Neuronal stem cell (in vitro differentiated cells): ENCODE measurements at regions not wholly inside any gene's neighbourhood (a gene's known extent, or its start where the extent isn't known, plus 50 kb on each side); places are given as distances from the start of the nearest gene placed in this dataset.
"Not testable (repeated sequence)": the region's sequence is repeated elsewhere in the genome, so short reads cannot be mapped to it uniquely, and the experiment has no call there.

Source experiments
- DNase-seq: peaks from one replicate; pipeline ENCODE4 v3.0.0-alpha.2; 2013; ENCODE audit warnings: low spot score
- H2AFZ ChIP-seq: one replicate; pipeline ENCODE4 v1.6.1; 2013; ENCODE audit warnings: mild to moderate bottlenecking, low read length, inconsistent platforms
- H2AK5ac ChIP-seq: 2 replicates; pipeline ENCODE4 v1.6.1; 2013; ENCODE audit warnings: low read depth, mild to moderate bottlenecking, inconsistent platforms, low read length, moderate library complexity, mixed read lengths
- H2BK120ac ChIP-seq: 2 replicates; pipeline ENCODE4 v1.6.1; 2013; ENCODE audit warnings: low read depth, mild to moderate bottlenecking, inconsistent platforms, low read length, moderate library complexity, mixed read lengths
- H2BK12ac ChIP-seq: one replicate; pipeline ENCODE4 v1.6.1; 2013; ENCODE audit warnings: low read length, inconsistent platforms
- H2BK15ac ChIP-seq: 2 replicates; pipeline ENCODE4 v1.6.1; 2013; ENCODE audit warnings: mild to moderate bottlenecking, low read length, inconsistent platforms, mixed read lengths
- H2BK5ac ChIP-seq: one replicate; pipeline ENCODE4 v1.6.1; 2013; ENCODE audit warnings: inconsistent platforms, mild to moderate bottlenecking, low read length, moderate library complexity
- H3K14ac ChIP-seq: one replicate; pipeline ENCODE4 v1.6.1; 2013; ENCODE audit warnings: low read length, inconsistent platforms
- H3K18ac ChIP-seq: 2 replicates; pipeline ENCODE4 v1.6.1; 2013; ENCODE audit warnings: low read length, inconsistent platforms
- H3K23ac ChIP-seq: 2 replicates; pipeline ENCODE4 v1.6.1; 2013; ENCODE audit warnings: low read depth, mild to moderate bottlenecking, mixed read lengths, low read length, inconsistent platforms; ENCODE audit not compliant: poor library complexity
- H3K27ac ChIP-seq: replicated peaks from 3 replicates; pipeline ENCODE4 v1.5.1; 2013; ENCODE audit warnings: low read length, inconsistent platforms
- H3K27me3 ChIP-seq, 3 experiments: 2 replicates each; pipeline ENCODE4 v1.6.1; 2013; ENCODE audit warnings: low read length in 3 of 3, mild to moderate bottlenecking in 2 of 3, inconsistent platforms in 1 of 3, low read depth in 1 of 3, mixed read lengths in 1 of 3, moderate library complexity in 1 of 3; ENCODE audit not compliant: control insufficient read depth in 3 of 3, insufficient read depth in 3 of 3
- H3K36me3 ChIP-seq, 2 donors: replicated peaks in 1 of 2; 2 replicates each; pipeline ENCODE4 v1.6.1; 2013; ENCODE audit warnings: low read length in 2 of 2; ENCODE audit not compliant: control insufficient read depth in 2 of 2, insufficient read depth in 2 of 2
- H3K4ac ChIP-seq: 2 replicates; pipeline ENCODE4 v1.6.1; 2013; ENCODE audit warnings: inconsistent platforms, mild to moderate bottlenecking, low read length, moderate library complexity
- H3K4me1 ChIP-seq, 2 donors: 1 replicate in 1 of 2; 2 replicates in 1 of 2; pipeline ENCODE4 v1.6.1; 2013; ENCODE audit warnings: low read length in 2 of 2, low read depth in 1 of 2; ENCODE audit not compliant: control insufficient read depth in 2 of 2, insufficient read depth in 1 of 2
- H3K4me2 ChIP-seq: one replicate; pipeline ENCODE4 v1.6.1; 2013; ENCODE audit warnings: mild to moderate bottlenecking, low read length, inconsistent platforms; ENCODE audit not compliant: insufficient read depth, poor library complexity, severe bottlenecking
- H3K4me3 ChIP-seq, 2 donors: 2 replicates each; pipeline ENCODE4 v1.5.1; 2013; ENCODE audit warnings: low read length in 2 of 2, mild to moderate bottlenecking in 2 of 2, inconsistent platforms in 1 of 2, moderate library complexity in 1 of 2
- H3K79me1 ChIP-seq: one replicate; pipeline ENCODE4 v1.6.1; 2013; ENCODE audit warnings: low read depth, mild to moderate bottlenecking, inconsistent platforms, low read length, moderate library complexity
- H3K9ac ChIP-seq: one replicate; pipeline ENCODE4 v1.6.1; 2013; ENCODE audit warnings: mild to moderate bottlenecking, low read depth, low read length, inconsistent platforms; ENCODE audit not compliant: poor library complexity
- H3K9me3 ChIP-seq, 2 donors: replicated peaks in 1 of 2; 2 replicates each; pipeline versions ENCODE3 to v1.6.1; 2013; ENCODE audit warnings: low read length in 2 of 2, mild to moderate bottlenecking in 2 of 2, inconsistent platforms in 1 of 2, low read depth in 1 of 2, mixed read lengths in 1 of 2, moderate library complexity in 1 of 2; ENCODE audit not compliant: control insufficient read depth in 2 of 2, insufficient read depth in 1 of 2
- H4K8ac ChIP-seq: one replicate; pipeline ENCODE4 v1.6.1; 2013; ENCODE audit warnings: low read depth, mild to moderate bottlenecking, inconsistent platforms, low read length, moderate library complexity
- H4K91ac ChIP-seq: one replicate; pipeline ENCODE4 v1.6.1; 2013; ENCODE audit warnings: low read length, low read depth, mild to moderate bottlenecking, inconsistent platforms; ENCODE audit not compliant: poor library complexity
- WGBS, 2 donors: extraction: QIAGEN DNeasy Blood & Tissue Kit; methylation state at CpG; one replicate each; pipeline ENCODE4 v1.1.7; 2013; ENCODE audit warnings: missing lambda C conversion rate in 2 of 2, mixed read lengths in 1 of 2; ENCODE audit not compliant: insufficient read length in 2 of 2, insufficient replicate concordance in 1 of 2; ENCODE audit errors: extremely low coverage in 2 of 2; 5-methylcytosine and 5-hydroxymethylcytosine counted together

GRCh38 chr13:107600971-107601370 is 614.4 kb downstream of the LIG4 start:
- WGBS, 2 donors, result no CpG with 5 or more reads among the region's 4 CpGs

DNA sequence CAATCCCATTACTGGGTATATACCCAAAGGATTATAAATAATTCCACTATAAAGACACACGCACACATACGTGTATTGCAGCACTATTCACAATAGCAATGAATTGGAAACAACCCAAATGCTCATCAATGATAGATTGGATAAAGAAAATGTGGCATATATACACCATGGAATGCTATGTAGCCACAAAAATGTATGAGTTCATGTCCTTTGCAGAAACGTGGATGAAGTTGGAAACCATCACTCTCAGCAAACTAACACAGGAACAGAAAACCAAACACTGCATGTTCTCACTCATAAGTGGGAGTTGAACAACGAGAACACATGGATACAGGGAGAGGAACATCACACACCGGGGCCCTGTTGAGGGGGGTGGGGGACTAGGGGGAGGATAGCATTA is 619.0 kb downstream of the LIG4 start:
- H2BK5ac ChIP-seq, H3K9ac ChIP-seq, H3K18ac ChIP-seq, H2AFZ ChIP-seq, H4K91ac ChIP-seq, H3K4me3 ChIP-seq, H2BK120ac ChIP-seq, H3K23ac ChIP-seq, H2BK15ac ChIP-seq, H3K36me3 ChIP-seq, H4K8ac ChIP-seq, H3K79me1 ChIP-seq, H3K4ac ChIP-seq, H3K4me1 ChIP-seq, H3K4me2 ChIP-seq, H2BK12ac ChIP-seq, H3K9me3 ChIP-seq, DNase-seq, H2AK5ac ChIP-seq, H3K27ac ChIP-seq, H3K27me3 ChIP-seq, H3K14ac ChIP-seq: not testable (repeated sequence)
- no CpG with 5 or more reads among the region's 5 CpGs for WGBS, 2 donors

More at GRCh38 chr13:107600971-107601370, 614.4 kb downstream of the LIG4 start:
- Histone ChIP-seq H2BK12ac (no peak overlapping the region), H3K4me2 (no peak overlapping the region), H3K4ac (no peak overlapping the region), H3K27me3 (no peaks in the 10 kb centered on the region), H3K4me1 (no peaks in the 10 kb centered on the region), H3K14ac (no peak overlapping the region), H2BK5ac (no peak overlapping the region), H2BK120ac (no peak overlapping the region), H2AFZ (no peak overlapping the region), H2BK15ac (no peak overlapping the region), H3K27ac (no peak overlapping the region), H3K9ac (no peak overlapping the region), H3K18ac (no peak overlapping the region), H4K8ac (no peak overlapping the region), H2AK5ac (no peak overlapping the region), H3K36me3 (no peaks in the 10 kb centered on the region), H3K4me3 (no peak overlapping the region), H3K23ac (no peak overlapping the region), H3K79me1 (no peaks in the 10 kb centered on the region), H3K9me3 (no peaks in the 10 kb centered on the region), H4K91ac (no peak overlapping the region)
- no peak for DNase-seq

GRCh38 chr13:107590556-107590955 is 624.8 kb downstream of the LIG4 start:
- Histone ChIP-seq H3K36me3 (no peaks in the 10 kb centered on the region), H4K91ac (no peak overlapping the region), H2BK5ac (no peak overlapping the region), H3K4ac (no peak overlapping the region), H3K9me3 (no peaks in the 10 kb centered on the region), H3K27me3 (no peaks in the 10 kb centered on the region), H2BK15ac (no peak overlapping the region), H3K27ac (no peak overlapping the region), H3K79me1 (no peaks in the 10 kb centered on the region), H2AK5ac (no peak overlapping the region), H3K9ac (no peak overlapping the region), H2AFZ (no peak overlapping the region), H3K4me2 (no peak overlapping the region), H3K4me1 (no peaks in the 10 kb centered on the region), H3K4me3 (no peak overlapping the region), H3K14ac (no peak overlapping the region), H4K8ac (no peak overlapping the region), H2BK12ac (no peak overlapping the region), H3K18ac (no peak overlapping the region), H3K23ac (no peak overlapping the region), H2BK120ac (no peak overlapping the region)
- no CpG with 5 or more reads among the region's 3 CpGs for WGBS, 2 donors
- no peak for DNase-seq

GRCh38 chr13:107587681-107588080 is 627.7 kb downstream of the LIG4 start:
- no CpG with 5 or more reads among the region's 2 CpGs for WGBS, 2 donors
- Histone ChIP-seq H2BK5ac (no peak overlapping the region), H3K4ac (no peak overlapping the region), H2AFZ (no peak overlapping the region), H3K14ac (no peak overlapping the region), H2BK120ac (no peak overlapping the region), H2BK12ac (no peak overlapping the region), H4K8ac (no peak overlapping the region), H3K27ac (no peak overlapping the region), H3K9me3 (no peaks in the 10 kb centered on the region), H3K27me3 (no peaks in the 10 kb centered on the region), H3K4me1 (no peaks in the 10 kb centered on the region), H3K4me2 (no peak overlapping the region), H2BK15ac (no peak overlapping the region), H3K79me1 (no peaks in the 10 kb centered on the region), H3K23ac (no peak overlapping the region), H3K9ac (no peak overlapping the region), H3K36me3 (no peaks in the 10 kb centered on the region), H4K91ac (no peak overlapping the region), H2AK5ac (no peak overlapping the region), H3K18ac (no peak overlapping the region), H3K4me3 (no peak overlapping the region)
- no peak for DNase-seq
